NCI-H1436 (cell line): ENCODE measurements at regions not wholly inside any gene's neighbourhood (a gene's known extent, or its start where the extent isn't known, plus 50 kb on each side); places are given as distances from the start of the nearest gene placed in this dataset.
A peak's percentile ranks its signal among the peaks of the same experiment; 100 is the strongest.
"Not testable (repeated sequence)": the region's sequence is repeated elsewhere in the genome, so short reads cannot be mapped to it uniquely, and the experiment has no call there.

ENCODE experiments used
- DNase-seq: peaks from one replicate; lab custom pipeline; 2025; lab: John Stamatoyannopoulos, UW

DNA sequence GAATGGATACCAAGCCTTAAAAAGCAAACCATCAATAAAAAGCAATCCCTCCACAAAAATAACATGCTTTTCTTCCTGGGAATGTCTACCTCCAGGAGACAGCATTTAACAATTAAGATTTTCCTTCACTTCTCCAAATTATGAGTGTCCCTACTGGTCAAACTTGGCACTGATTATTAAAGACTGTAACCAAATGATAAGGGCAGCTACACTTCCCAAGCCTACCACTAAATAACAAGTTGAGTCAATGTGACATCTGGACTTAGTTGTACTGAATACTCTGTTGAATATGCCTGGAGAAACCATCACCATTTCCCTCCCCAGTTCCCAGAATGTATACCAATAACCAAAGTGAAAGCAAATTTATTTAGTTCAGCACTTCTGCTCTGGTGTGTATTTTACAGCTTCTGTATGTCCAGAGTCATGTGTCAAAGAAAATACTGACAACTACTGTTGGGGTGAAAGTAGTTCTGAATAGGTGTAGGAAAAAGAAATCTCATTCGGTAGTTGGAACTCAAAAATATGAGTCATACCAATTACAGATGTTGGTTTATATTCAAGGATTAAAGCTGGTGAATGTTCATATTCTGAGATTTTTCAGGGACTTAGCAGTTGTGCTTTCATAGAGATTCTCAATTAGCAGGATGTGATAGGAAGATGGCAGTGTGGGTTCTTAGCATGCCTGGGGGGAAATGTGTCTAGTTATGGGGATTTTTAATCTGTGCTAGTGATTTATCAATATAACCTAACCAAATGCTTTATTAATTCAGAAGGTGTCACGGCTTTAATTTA lies 1291.6 kb upstream of the GYPC start:
- DNase-seq, result no peak

- no peak for DNase-seq
Observed at GRCh38 chr2:125364984-125365265, 1291.0 kb upstream of the GYPC start.

DNA sequence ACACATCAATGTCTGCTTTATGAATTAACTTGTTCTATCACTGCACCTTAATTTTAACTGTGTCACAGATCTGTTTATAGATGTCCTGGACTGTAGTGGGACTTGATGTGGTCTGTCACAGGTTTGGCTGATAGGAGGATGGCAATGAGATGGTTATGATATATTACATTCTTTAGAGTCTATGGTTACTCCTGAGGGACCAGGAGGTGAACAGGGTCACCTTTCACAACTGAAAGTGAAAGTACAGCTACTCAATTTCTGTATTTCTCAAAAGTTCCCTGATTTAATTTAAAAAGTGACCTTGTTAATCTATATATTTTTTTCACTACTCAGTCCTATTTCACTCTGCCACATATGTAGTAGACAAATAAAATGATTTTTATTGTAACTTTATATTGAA lies 1284.1 kb upstream of the GYPC start:
- DNase-seq, result no peak

DNA sequence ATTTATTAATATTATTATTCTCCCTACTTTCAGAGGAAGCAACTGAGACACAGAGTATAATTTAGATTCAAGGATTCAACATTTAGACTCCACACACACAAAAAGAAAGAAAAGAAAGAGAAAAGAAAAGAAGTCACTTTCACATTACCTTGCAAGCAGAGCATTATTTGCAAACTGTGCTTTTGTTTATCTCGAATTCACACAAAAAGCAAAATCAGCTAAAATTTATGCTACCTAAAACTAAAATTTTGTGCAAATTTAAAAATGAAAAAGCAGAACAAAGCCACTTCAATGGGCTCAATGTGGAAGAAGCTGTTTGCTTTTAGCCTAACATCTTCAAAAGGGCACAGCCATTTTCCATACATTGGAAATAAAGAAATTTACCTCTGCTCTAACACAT lies 1282.7 kb upstream of the GYPC start:
- DNase-seq, result no peak

DNA sequence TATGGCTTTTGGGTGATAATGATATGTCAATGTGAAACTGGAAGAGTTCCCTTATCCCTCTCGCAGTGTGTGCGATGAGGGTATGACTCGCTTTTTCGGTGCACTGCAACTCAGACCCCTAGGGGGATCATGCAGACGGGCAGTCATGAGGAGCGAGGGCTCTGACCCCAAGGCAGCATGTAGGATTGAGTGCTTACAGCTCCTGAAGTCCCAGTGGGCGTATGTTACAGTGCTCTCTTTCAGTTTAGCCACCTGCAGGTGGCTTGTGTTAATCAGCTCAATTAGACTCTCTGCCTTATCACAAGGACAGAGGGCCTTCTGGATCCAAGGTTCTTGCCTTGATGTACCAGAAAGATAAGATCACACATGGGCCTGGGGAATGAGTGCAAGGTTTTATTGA lies 1269.9 kb upstream of the GYPC start:
- no peak for DNase-seq

GRCh38 chr2:125397535-125398251 lies 1258.3 kb upstream of the GYPC start:
- no peak for DNase-seq

GRCh38 chr2:125398738-125399524 lies 1257.0 kb upstream of the GYPC start:
- DNase-seq, result no peak

DNA sequence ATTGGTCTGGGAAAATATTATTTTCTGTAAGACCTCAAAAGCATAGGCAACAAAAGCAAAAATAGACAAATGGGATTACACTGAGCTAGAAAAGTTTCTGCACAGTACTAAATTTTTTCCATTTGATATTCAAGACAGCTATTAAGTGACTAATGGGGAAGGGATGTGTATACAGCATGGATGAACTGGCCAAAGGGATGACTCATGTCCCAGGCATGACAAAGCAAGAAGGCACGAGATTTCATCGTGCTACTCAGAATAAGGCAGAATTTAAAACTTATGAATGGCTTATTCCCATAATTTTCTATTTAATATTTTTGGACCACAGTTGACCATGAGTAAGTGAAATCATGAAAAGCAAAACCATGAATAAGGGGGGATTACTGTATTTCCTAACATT lies 1250.1 kb upstream of the GYPC start:
- no peak for DNase-seq

GRCh38 chr2:125408874-125409538 lies 1247.0 kb upstream of the GYPC start:
- DNase-seq, result no peak

DNA sequence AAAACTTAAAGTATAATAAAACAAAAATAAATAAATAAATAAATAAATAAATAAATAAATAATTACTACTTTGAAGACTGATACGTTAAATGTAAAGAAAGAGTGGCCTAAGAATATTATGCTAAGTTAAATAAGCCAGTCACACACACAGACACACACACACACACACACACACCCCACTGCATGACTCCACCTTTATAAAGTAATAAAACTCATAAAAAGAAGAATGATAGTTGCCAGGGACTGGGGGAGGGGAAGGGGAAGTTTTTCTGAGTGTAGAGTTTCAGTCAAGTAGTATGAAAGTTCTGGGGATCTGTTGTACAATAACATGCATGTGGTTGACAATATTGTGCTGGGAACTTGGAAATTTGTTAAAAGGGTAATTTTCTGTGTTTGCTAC lies 1237.5 kb upstream of the GYPC start:
- DNase-seq, result no peak

DNA sequence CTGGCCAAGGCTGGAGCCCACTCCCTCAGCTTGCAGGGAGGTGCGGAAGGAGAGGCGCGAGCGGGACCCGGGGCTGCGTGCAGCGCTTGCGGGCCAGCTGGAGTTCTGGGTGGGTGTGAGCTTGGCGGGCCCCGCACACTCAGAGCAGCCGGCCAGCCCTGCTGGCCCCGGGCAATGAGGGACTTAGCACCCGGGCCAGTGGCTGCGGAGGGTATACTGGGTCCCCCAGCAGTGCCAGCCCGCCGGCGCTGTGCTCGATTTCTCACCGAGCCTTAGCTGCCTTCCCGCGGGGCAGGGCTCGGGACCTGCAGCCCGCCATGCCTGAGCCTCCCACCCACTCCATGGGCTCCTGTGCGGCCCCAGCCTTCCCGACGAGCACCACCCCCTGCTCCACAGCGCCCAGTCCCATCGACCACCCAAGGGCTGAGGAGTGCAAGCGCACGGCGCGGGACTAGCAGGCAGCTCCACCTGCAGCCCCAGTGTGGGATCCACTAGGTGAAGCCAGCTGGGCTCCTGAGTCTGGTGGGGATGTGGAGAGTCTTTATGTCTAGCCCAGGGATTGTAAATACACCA lies 1233.7 kb upstream of the GYPC start:
- DNase-seq, result not testable (repeated sequence)

- DNase-seq, result no peak
Observed at GRCh38 chr2:125424266-125424785, 1231.6 kb upstream of the GYPC start.

- DNase-seq, result no peak
Observed at GRCh38 chr2:125427721-125428315, 1228.1 kb upstream of the GYPC start.

- no peak for DNase-seq
Observed at GRCh38 chr2:125444106-125444505, 1211.9 kb upstream of the GYPC start.

GRCh38 chr2:125445495-125445894 lies 1210.5 kb upstream of the GYPC start:
- no peak for DNase-seq

DNA sequence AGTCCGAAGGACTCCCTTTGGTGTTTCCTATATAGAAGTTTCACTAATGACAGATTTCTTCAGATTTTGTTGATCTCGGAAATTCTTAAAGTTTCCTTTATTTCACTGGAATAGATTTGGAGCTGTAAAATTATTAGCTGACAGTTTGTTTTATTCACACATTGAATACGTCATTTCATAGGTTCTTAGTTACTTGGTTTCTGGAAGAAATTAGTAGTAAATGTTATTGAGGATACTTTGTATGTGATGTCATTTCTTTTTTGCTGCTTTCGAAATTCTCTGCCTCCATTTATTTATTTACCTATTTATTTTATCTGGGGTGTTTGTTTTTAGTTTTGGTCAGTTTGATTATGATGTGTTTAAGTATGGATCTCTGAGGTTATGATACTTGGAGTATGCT lies 1205.9 kb upstream of the GYPC start:
- no peak for DNase-seq

DNA sequence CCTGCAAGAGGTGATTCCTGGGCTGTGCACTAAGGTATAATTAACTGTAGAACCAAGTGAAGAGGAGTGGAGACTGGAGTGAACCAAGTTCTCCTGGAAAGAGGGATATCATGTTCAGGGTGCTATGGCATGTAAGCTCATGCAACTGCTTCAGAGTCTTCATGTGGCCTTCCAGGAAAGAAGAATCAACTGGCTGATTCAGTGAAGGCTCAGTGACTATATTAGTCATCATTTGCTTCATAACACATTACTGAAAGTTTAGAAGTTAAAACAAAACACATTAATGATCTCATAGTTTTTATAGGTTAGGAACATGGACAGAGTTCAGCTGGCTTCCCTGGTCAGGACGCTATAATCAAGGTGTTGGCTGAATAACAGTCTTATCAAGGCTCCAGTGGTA lies 1200.8 kb upstream of the GYPC start:
- DNase-seq, result no peak

GRCh38 chr2:125456693-125457363 lies 1199.1 kb upstream of the GYPC start:
- DNase-seq, result no peak

DNA sequence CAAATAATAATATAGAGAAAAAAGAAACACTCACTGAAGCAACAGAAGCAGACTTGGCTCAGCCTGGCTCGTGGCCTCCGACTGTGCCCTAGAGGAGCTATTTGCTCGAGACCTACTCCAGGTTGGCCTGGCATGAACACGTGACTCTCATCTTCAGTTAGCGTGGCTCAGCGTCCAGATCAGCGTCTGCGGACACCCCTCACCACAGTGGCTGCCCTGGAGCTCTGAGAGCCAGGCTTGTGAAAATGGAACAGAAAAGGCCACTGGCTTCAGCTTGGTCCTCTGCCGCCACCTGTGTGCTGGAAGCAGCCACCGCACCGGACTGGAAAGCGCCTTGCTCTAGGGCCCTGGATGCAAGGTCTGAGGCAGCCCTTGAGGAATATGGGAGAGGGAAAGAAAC lies 1184.0 kb upstream of the GYPC start:
- peak; percentile 27 for DNase-seq

DNA sequence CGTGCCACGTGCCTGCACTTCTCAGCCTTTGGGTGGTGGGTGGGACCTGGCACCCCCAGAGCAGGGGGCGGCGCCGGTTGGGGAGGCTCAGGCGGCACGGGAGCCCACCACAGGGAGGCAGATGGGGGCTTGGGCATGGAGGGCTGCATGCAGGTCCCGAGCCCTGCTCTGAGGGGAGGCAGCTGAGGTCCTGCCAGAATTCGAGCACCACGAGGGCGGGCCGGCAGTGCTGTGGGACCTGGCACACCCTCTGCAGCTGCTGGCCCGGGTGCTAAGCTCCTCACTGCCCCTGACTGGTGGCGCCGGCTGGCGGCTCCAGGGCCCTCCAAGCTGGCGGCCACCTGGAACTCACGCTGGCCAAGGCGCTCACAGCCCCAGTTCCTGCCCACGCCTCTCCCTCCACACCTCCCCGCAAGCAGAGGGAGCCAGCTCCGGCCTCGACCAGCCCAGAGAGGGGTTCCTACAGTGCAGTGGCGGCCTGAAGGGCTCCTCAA lies 1176.8 kb upstream of the GYPC start:
- DNase-seq, result no peak

DNA sequence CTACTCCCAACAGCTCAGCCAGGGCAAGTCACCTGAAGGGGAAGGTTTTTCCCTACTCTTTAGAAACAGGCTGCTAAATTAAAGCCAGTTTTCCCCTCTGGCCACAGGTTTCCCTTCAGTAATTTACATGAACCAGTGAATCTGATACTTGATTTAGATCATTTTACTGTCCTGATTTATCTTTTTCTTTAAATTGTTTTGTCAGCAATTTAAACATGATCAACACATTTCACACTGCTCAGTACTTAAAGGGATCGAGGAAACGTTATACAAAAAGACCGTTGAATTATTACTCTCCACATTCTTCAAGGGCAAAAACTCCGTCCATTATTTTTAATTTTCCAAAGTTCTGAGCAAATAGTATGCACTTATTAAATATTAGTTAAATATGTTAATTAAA lies 1165.7 kb upstream of the GYPC start:
- no peak for DNase-seq
